ENCODE measurements at regions not wholly inside any gene's neighbourhood (a gene's known extent, or its start where the extent isn't known, plus 50 kb on each side); places are given as distances from the start of the nearest gene placed in this dataset.

GRCh38 chr3:30103186-30103585, 503.2 kb upstream of the TGFBR2 start:
- no peak for TF ChIP-seq POLR2A (IDR thresholded peaks at IDR 0.05; ENCODE audit: low read length)
- no peak for TF ChIP-seq GATA1 (IDR thresholded peaks at IDR 0.05; ENCODE audit: low read depth, low read length)
